ENCODE measurements at regions not wholly inside any gene's neighbourhood (a gene's known extent, or its start where the extent isn't known, plus 50 kb on each side); places are given as distances from the start of the nearest gene placed in this dataset.
"Not testable (repeated sequence)": the region's sequence is repeated elsewhere in the genome, so short reads cannot be mapped to it uniquely, and the experiment has no call there.

DNA sequence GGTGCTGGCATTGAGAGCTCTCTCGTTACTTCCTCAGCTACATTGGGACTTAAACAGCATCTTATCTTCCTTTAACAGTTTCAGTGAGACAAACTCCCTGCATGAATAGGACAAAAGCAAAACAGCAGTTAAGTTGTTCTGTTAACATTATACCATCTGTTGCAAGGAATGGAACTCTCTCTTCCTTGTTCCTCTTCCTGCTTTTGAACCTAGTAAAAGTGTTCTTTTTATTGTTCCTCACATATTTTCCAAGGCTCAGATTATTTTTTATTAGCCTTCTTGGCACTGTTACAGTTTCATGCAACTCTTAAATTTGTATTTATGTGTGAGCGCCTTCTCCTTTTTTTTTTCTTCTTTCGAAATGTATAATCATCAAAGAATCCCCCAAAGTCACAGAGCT is 202.6 kb upstream of the UFM1 start:
- DNase-seq: no peak

DNA sequence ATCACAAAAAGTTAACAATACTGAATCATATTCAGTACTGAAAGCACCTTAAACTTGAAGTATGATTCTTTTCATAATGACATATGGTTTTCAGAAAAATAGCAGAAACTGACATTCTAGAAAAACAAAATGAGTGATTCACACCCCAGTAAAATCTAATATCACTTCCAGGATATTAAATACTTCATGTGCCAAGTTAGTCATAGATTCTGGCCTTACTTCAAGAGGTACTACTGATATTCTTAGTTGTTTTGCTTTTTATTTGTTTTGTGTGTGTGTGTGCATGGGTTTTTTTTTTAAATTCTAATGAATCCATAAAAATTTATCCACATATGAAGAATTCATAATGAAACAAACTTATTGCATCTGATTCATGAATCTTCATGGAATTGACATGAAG is 207.9 kb upstream of the UFM1 start:
- DNase-seq: no peak

- DNase-seq: no peak
These were observed 214.1 kb upstream of the UFM1 start for GRCh38 chr13:38135592-38135991.

GRCh38 chr13:38121267-38121666 is 228.4 kb upstream of the UFM1 start:
- no peak for DNase-seq

- no peak for DNase-seq
These were observed 234.3 kb upstream of the TRPC4 start for GRCh38 chr13:38103851-38104250.

DNA sequence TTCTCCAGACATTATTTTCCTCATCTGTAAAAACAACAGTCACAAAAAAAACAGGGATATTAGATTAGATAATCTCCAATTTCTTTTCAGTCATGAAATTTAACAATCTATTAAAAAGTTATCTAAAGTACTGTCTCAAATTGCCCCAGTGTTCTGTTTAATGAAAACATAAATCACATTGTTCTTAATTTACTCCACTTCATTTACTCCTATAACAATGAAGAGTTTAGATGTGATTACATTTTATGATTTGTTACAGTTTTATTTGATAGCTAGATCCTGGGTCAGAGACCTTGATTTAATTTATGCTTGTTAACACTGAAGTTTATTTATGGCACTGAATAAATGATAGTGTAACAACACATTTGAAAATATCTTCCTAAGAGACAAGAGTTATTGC is 230.2 kb upstream of the TRPC4 start:
- no peak for DNase-seq

DNA sequence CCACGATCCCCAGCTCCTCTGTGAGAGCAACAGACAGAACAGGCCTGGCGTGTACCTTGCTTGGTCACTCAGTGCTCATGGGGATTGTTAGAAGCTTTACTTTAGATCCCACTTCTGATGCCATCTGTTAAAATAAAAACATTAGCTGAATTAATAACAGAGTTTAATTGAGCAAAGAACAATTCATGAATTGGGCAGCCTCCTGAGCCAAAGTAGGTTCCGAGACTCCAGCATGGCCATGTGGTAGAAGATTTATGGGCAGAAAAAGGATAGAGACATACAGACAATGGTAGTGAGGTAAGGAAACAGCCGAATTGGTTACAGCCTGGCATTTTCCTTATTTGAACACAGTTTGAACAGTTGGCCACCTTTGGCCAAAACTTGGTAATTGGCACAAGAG is 223.9 kb upstream of the TRPC4 start:
- no peak for DNase-seq

DNA sequence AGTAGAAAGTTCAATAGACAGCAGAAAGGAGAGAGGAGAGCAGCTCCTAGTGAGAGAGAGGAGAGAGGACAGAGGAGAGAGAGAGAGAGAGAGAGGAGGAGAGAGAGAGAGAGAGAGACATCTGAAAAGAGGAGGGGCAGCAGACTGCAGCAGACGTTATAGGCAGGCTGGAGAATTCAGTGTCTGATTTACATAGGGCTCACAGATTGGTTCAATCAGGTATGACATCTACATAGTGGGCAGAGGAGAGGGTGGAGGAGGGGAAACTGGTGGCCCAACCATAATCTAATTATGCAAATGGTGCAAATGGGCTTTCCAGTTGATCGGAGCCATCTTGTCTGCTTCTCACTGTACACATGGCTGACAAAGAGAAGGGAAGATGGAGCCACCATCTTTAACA is 221.3 kb upstream of the TRPC4 start:
- DNase-seq: no peak

GRCh38 chr13:38086721-38087120 is 217.1 kb upstream of the TRPC4 start:
- DNase-seq: no peak

GRCh38 chr13:38086013-38086412 is 216.4 kb upstream of the TRPC4 start:
- no peak for DNase-seq

DNA sequence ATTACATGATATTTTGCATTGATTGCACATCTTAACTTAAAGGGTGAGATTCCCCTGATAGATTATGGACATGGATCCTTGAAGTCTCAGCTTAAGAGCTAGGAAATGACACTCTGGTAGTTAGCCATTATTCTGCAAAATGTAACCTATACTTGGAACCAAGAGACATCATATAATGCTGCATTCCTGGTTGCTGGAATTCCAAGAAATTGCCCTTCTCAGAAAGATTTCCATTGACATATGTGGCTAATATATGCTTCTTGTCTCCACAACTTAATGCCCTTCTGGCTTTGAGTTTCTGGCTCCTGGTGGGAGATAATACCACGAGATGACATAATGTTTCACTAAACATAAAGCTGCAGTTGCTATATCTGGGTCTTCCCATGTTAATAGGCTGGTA is 204.4 kb upstream of the TRPC4 start:
- no peak for DNase-seq

DNA sequence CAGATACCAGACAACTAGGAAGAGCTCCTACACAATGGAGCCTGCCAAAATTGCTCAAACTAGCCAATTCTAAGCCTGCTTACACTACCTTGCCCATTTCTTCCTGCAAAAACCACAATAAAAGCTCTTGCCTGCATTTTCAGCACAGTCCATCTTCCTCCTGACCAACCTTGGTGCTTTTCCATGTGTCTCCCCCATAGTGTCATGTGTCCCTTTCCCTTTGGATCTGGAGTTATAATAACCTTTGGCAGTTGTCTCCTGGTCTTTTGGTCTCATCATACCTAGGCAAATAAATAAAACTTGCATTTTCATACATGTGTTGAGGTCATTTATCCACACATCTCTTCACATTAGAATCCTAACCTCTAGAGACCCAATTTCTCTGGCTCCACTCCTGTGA is 203.1 kb upstream of the TRPC4 start:
- DNase-seq: no peak

- not testable (repeated sequence) for DNase-seq
These were observed 201.8 kb upstream of the TRPC4 start for GRCh38 chr13:38071340-38071739.

DNA sequence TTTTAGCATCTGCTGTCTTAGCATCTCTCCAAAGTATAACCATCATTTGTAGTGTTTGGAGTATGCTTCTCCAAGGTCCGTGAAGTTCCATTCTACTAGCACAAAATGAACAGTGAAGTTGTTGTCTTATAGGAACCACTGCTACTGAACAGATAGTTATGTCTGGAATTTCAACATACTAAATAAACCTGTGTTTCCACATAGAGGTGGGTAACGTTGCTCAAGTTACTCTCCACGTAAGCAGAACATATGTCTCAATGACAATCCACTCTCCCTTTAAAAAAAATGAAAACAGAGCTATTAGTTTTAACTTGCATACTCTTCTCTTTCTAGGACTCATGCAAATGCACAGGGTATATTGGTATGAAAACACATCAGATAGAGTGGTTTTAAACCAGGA is 184.3 kb upstream of the TRPC4 start:
- DNase-seq: no peak

DNA sequence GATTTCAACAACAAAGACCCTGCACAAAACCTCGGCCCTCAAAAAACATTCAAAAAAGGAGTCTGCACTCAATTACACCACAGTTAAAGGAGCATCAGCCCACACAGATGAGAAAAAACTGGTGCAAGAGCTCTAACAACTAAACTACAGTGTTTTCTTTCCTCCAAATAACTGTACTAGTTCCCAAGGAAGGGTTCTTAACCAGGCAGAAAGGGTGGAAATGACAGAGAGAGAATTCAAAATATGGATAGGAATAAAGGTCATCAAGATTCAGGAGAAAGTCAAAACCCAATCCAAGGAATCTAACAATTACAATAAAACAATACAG is 176.4 kb upstream of the TRPC4 start:
- DNase-seq: no peak

DNA sequence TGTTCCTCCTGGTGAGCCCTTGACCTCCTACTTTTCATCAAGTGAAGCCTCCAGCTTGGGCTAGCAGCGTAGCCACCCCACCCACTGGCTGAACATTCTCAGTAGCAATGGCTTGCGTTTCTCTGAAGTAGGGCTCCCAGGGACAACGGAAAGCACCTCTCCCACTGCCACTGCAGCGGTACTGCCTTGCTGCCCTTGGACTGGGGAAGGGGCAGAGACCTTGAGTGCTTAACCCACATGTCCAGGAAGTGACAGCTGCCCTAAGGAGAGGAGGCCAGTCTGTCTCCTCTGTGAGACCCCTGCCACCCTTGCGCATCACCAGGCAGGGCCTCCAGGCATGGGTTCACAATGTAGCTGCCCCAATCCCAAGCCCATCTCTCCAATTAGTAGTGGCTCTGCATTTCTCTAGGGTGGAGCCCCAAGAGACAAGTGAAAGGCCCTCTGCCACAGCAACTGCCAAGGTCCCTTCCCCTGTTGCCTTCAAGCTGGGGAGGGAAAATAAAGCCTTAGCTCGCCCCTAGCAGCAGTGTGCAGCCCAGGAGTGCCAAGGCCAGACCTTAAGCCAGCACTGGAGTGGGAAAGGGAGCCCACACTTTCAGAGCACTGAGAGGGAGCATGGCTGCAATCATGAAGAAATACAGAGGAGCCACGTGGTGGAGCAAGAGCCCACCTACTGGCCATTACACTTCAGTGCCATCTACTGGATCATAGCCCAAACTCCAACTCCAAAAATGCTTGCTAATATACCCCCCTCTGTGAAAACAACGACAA is 175.9 kb upstream of the TRPC4 start:
- no peak for DNase-seq

DNA sequence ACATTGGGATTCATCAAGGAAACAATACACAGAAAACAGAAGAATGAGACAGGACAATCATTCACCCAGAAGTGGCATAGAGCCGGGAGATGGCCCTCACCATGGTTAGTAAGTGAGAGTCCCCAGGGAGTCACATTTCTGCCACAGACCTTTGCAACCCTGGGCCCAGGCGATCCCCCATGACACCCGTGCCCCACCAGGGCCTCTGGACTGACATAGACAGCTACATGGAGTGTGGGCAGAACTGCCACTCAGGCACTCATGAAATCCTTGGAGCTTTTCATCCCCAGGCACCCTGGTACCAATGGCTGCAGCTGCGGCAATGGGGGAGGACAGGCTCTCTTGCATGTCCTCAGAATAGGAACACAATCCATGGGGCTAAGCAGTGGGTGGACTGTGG is 174.5 kb upstream of the TRPC4 start:
- no peak for DNase-seq

DNA sequence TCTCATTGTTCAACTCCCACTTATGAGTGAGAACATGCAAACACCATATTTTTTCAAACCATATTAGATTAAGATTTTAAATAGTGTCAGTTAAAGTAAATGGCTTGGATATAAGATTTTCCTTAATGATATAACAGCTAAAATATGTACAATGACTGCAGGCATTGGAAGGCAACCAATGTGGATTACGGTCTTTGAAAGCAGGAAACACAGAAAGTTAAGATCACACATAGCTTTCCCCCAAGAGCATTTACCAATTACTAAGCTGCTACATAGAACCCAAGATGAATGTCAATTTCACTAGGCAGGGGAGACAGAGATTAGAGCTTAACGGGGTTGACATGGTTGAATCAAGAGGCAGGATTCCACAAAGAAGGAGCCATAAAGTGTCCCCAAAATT is 173.2 kb upstream of the TRPC4 start:
- peak; percentile 6 for DNase-seq

GRCh38 chr13:38024431-38024830 is 154.9 kb upstream of the TRPC4 start:
- no peak for DNase-seq

- no peak for DNase-seq
These were observed 147.7 kb upstream of the TRPC4 start for GRCh38 chr13:38017320-38017719.

DNA sequence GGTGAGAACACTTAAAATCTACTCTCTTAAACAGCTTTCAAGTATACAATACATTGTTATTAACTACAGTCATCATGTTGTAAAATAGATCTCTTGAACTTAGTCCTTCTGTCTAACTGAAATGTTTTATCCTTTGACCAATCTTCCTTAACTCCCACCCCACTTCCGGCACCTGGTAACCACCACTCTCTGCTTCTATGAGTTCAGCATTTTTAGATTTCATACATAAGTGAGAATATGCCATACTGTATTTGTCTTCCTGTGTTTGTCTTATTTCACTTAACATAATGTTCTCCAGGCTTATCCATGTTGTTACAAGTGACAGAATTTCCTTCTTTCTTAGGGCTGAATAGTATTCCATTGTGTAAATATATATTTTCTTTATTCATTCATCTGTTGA is 144.1 kb upstream of the TRPC4 start:
- DNase-seq: no peak

GRCh38 chr13:38012096-38012495 is 142.5 kb upstream of the TRPC4 start:
- DNase-seq: no peak

DNA sequence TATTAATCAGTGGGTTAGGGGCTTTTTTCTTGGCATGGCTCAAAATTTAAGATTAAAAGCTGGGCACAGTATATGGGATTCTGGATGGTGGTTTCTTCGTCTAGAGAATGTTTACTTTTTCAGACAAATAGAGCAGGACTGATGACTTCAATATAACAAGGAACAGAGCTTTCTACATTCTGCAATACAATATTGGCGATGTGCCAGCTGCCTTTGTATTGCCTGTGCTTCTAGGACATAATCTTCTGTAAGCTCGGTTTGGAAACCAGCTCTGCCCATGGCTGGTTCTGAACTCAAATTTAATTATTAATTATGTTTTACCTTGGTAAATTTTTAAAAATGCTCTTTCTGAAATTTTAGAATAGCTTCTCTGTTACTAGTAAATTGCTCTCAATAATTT is 139.1 kb upstream of the TRPC4 start:
- peak; percentile 72 for DNase-seq

GRCh38 chr13:38002606-38003005 is 133.0 kb upstream of the TRPC4 start:
- no peak for DNase-seq

DNA sequence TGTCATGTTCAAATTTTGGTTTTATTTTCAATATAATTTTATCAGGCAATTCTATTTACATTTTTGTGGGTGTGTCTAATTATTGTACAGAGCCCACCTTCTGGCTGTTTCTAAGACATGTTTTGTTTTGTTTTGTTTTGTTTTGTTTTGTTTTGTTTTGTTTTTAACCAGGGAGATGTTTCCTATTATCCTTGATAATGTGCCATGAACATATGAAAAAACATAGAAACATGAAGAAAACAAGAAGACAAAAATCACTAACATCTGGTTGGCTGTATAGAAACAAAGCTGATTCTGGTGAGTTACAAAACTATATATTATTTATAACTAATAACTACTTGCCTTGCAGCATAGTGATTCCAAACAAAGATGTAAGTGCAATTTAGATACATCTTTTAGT is 128.1 kb upstream of the TRPC4 start:
- peak; percentile 17 for DNase-seq

All from tongue (tissue), 1 donor.